ENCODE measurements at regions not wholly inside any gene's neighbourhood (a gene's known extent, or its start where the extent isn't known, plus 50 kb on each side); places are given as distances from the start of the nearest gene placed in this dataset.

DNA sequence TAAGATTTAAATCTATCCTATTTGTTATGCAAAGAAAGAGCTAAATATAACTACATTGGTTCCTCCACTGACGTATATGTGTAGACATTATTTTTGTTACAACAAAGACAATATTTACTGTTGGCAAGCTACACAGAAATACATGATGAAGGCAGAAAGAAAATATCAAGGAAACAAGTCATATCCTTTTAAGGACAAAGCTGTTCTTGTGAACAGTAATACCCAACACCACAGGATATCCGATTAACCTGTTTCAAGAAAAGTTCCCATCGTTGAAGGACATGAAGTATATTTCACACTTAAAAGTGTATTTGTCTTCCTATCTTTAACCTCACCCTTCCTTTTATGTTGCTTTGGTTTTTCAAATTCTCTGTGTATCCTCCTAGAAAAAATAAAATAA, 235.8 kb upstream of the AADAT start:
- Mint-ChIP-seq H3K9me3 (peaks cover 27% of the 10 kb centered on the region), H3K27me3 (ENCODE audit: insufficient read depth) (no peaks in the 10 kb centered on the region)
- 95 to 100% methylated on average over 1 to 3 of the region's 3 CpGs for WGBS, 2 experiments (ENCODE audit: insufficient coverage in 1 of 2, insufficient read length in 1 of 2)

DNA sequence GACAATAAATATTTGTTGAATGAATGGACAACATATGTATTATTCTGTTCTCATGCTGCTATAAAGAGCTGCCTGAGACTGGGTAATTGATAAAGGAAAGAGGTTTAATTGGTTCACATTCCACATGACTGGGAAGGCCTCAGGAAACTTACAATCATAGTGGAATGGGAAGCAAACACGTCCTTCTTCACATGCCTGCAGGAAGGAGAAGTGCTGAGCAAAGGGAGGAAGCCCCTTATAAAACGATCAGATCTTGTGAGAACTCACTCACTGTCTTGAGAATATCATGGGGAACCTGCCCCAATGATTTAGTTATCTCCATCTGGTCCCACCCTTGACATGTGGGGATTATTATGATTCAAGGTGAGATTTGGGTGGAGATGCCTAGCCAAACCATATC, 233.9 kb upstream of the AADAT start:
- no peaks in the 10 kb centered on the region for H3K27me3 ChIP-seq (ENCODE audit: control insufficient read depth, insufficient read depth, low read length, poor library complexity, severe bottlenecking)
- no peak for DNase-seq
- H3K9me3 ChIP-seq (ENCODE audit: control insufficient read depth, low read length): no peaks in the 10 kb centered on the region
- Mint-ChIP-seq H3K27me3 (ENCODE audit: insufficient read depth) (no peaks in the 10 kb centered on the region), H3K36me3 (ENCODE audit: low read depth) (no peaks in the 10 kb centered on the region), H3K4me3 (no peak overlapping the region), H3K9me3 (peaks cover 27% of the 10 kb centered on the region), H3K27ac (no peak overlapping the region), H3K4me1 (no peaks in the 10 kb centered on the region)
- TF ChIP-seq, protein P1, sequence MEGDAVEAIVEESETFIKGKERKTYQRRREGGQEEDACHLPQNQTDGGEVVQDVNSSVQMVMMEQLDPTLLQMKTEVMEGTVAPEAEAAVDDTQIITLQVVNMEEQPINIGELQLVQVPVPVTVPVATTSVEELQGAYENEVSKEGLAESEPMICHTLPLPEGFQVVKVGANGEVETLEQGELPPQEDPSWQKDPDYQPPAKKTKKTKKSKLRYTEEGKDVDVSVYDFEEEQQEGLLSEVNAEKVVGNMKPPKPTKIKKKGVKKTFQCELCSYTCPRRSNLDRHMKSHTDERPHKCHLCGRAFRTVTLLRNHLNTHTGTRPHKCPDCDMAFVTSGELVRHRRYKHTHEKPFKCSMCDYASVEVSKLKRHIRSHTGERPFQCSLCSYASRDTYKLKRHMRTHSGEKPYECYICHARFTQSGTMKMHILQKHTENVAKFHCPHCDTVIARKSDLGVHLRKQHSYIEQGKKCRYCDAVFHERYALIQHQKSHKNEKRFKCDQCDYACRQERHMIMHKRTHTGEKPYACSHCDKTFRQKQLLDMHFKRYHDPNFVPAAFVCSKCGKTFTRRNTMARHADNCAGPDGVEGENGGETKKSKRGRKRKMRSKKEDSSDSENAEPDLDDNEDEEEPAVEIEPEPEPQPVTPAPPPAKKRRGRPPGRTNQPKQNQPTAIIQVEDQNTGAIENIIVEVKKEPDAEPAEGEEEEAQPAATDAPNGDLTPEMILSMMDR (conservative IDR thresholded peaks at IDR 0.05): no peak
- H3K4me3 ChIP-seq (ENCODE audit: low read length): no peak overlapping the region
- no peaks in the 10 kb centered on the region for H3K4me1 ChIP-seq (ENCODE audit: control insufficient read depth, insufficient read depth, low read length)
- WGBS, 2 experiments (ENCODE audit: insufficient coverage in 1 of 2, insufficient read length in 1 of 2): 79 to 80% methylated on average over 1 to 2 of the region's 2 CpGs
- no peak overlapping the region for H3K9ac ChIP-seq (ENCODE audit: extremely low read depth, low read length, poor library complexity, severe bottlenecking)
- H3K27ac ChIP-seq (ENCODE audit: low read depth, low read length): no peak overlapping the region
- no peaks in the 10 kb centered on the region for H3K36me3 ChIP-seq (ENCODE audit: control insufficient read depth, insufficient read depth, low read length)

More for the DNA sequence above, 235.8 kb upstream of the AADAT start:
- no peak overlapping the region for H3K27ac Mint-ChIP-seq
- no peaks in the 10 kb centered on the region for H3K4me1 Mint-ChIP-seq
- no peak overlapping the region for H3K9ac ChIP-seq (ENCODE audit: extremely low read depth, low read length, poor library complexity, severe bottlenecking)
- no peaks in the 10 kb centered on the region for H3K4me1 ChIP-seq (ENCODE audit: control insufficient read depth, insufficient read depth, low read length)
- TF ChIP-seq, protein P1 (conservative IDR thresholded peaks at IDR 0.05): no peak
- no peak for DNase-seq
- no peaks in the 10 kb centered on the region for H3K9me3 ChIP-seq (ENCODE audit: control insufficient read depth, low read length)
- no peak overlapping the region for H3K4me3 ChIP-seq (ENCODE audit: low read length)
- H3K27ac ChIP-seq (ENCODE audit: low read depth, low read length): no peak overlapping the region
- no peaks in the 10 kb centered on the region for H3K36me3 Mint-ChIP-seq (ENCODE audit: low read depth)
- H3K36me3 ChIP-seq (ENCODE audit: control insufficient read depth, insufficient read depth, low read length): no peaks in the 10 kb centered on the region
- H3K4me3 Mint-ChIP-seq: no peak overlapping the region
- no peaks in the 10 kb centered on the region for H3K27me3 ChIP-seq (ENCODE audit: control insufficient read depth, insufficient read depth, low read length, poor library complexity, severe bottlenecking)

DNA sequence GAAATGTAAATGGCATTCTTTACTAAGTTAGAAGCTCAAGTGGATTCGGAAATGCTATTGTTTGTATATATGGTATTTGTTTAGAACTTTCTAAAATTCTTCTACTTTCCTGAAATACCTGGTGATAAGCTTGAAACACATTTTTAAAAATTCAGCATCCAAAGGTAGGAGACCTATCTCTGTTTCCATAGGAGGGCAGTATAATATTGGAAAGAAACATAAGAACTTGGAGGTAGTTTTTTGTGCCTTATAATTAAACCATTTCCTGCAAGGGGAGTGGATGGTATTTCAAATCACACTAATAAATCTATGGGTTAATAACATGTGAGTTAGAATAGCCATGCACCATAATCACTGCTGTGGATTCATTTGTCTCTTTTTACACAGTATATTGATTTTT, 217.4 kb upstream of the AADAT start:
- no peak for DNase-seq
- no peaks in the 10 kb centered on the region for H3K9me3 Mint-ChIP-seq
- H3K27me3 ChIP-seq (ENCODE audit: control insufficient read depth, insufficient read depth, low read length, poor library complexity, severe bottlenecking): no peaks in the 10 kb centered on the region
- H3K27ac ChIP-seq (ENCODE audit: low read depth, low read length): no peak overlapping the region
- H3K4me3 ChIP-seq (ENCODE audit: low read length): no peak overlapping the region
- H3K4me1 ChIP-seq (ENCODE audit: control insufficient read depth, insufficient read depth, low read length): no peaks in the 10 kb centered on the region
- H3K9ac ChIP-seq (ENCODE audit: extremely low read depth, low read length, poor library complexity, severe bottlenecking): no peak overlapping the region
- H3K36me3 ChIP-seq (ENCODE audit: control insufficient read depth, insufficient read depth, low read length): no peaks in the 10 kb centered on the region
- H3K4me1 Mint-ChIP-seq: no peaks in the 10 kb centered on the region
- no peak overlapping the region for H3K27ac Mint-ChIP-seq
- H3K9me3 ChIP-seq (ENCODE audit: control insufficient read depth, low read length): no peaks in the 10 kb centered on the region
- no peaks in the 10 kb centered on the region for H3K27me3 Mint-ChIP-seq (ENCODE audit: insufficient read depth)
- H3K4me3 Mint-ChIP-seq: no peak overlapping the region
- TF ChIP-seq, protein P1 (conservative IDR thresholded peaks at IDR 0.05): no peak
- WGBS, 2 experiments (ENCODE audit: insufficient coverage in 1 of 2, insufficient read length in 1 of 2): 89% methylated on average over 1 of the region's 1 CpG; no CpG with 5 or more reads in 1 of the 2 experiments
- H3K36me3 Mint-ChIP-seq (ENCODE audit: low read depth): no peaks in the 10 kb centered on the region
